ENCODE measurements at regions not wholly inside any gene's neighbourhood (a gene's known extent, or its start where the extent isn't known, plus 50 kb on each side); places are given as distances from the start of the nearest gene placed in this dataset.

DNA sequence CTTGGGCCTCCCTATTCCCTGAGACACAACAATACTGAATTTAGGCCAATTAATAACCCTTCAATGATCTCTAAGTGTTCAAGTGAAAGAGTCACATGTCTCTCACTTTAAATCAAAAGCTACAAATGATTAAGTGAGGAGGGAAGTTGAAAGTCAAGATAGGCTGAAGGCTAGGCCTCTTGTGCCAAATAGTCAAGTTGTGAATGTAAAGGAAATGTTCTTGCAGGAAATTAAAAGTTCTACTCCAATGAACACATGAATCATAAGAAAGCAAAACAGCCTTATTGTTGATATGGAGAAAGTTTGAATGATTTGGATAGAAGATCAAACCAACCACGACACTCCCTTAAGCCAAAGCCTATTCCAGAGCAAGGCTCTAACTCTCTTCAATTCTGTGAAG lies 286.9 kb downstream of the MEIS1 start:
- no peak for DNase-seq (ENCODE audit: low spot score)

DNA sequence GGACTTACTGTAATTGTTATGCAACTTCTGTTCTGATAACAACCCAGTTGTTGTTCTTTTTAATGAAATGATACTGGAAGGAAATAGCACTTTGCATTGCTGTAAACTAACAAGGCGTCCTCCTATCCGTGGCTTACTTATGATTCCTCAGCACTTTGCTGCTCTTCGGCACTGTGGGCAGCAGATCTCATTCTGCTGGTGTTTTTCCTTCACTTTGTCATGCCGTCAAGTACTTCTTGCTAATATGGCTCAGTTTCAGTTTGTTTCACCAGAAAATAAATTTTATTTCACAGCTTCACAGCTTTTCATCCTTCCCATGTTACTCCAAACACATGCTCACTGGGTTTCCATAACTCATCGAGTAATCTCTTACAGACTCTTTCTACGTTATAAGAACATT lies 289.3 kb downstream of the MEIS1 start:
- no peak for DNase-seq (ENCODE audit: low spot score)

DNA sequence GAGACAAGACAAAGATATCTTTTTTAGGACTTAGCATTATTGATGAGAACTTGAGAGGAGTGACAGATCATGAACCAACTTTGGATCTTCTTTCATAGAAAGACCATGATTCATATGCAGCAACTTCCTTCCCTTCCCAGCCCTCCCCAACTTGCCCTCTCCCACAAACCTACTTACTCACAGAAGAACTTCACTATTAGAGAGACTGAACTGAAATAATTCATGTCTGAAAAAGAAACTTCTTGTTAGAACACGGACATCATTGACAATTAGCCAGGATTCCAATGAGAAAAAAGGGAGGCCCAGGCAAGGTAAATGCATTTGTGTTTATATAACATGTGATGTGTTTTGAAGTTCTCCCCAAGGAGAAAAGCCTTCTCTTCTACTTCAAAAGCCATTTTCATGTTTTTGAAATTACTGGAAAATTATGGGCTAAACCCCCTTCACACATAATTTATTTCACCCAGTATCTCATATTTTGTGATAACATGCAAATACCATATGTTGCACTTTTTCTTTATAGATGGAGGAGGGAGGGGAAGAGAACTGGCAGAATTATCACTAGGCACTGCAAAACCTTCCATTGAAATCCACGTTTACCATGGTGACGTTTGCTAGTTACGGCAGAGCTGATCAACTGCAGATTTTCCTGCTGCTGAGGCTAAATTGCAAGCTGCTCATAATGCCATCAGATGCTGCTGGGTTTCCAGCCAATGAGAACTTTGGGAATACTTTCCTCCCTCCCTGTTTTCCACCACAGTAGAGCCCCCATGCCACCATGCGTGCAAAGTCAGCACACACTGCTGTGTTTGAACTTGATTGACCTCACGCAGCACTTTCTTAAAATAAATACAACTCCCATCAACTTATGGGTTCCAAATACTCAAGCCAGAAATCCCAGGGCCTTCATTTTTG lies 294.7 kb downstream of the MEIS1 start:
- DNase-seq (ENCODE audit: low spot score), result no peak

DNA sequence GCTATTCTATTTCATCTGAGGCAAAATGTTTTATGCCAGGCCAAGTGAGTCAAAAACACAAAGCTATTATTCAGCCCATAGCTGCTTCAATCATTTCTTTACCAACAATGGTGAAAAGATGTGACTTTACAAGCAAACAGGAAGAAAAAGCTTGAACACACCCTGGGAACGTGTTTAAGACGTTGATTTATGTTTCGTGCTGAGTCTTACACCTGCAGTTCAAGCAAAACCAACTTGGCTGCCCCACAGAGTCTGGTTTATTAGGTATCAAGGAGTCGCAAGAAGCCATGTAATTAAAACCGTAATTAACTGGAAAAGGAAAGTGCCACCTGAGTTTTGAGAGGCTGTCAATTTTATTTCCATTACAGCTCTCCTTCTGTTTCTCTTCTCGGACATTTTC lies 295.5 kb downstream of the MEIS1 start:
- DNase-seq (ENCODE audit: low spot score), result no peak

DNA sequence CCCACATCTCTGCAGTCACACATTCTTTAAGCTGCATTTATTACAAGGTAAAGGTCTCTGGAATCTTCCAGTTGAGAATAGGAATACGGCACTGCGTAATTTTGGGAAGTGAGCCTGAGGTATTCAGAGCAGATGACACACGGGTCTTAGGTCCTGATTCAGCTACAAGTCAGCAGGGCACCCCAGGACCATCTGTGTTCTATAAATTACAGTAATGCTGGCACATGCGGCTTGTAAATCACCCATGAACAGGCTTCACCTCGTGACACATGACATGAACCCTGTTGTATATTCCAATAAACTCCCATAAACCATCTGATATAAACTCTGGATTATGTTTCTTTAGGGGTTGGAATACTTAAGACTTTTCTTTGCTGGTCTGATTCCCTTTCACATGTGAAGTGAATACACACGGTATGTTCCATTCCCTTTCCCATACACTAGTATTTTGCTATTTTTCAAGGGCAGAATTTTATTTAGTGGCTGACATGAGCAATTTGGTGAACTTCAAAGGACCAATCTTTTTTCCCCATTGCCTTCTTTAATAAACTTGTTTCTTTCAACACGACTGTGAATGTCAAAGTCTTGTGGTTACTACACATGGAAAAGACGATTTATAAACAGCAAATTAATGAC lies 298.6 kb downstream of the MEIS1 start:
- DNase-seq (ENCODE audit: low spot score), result no peak

DNA sequence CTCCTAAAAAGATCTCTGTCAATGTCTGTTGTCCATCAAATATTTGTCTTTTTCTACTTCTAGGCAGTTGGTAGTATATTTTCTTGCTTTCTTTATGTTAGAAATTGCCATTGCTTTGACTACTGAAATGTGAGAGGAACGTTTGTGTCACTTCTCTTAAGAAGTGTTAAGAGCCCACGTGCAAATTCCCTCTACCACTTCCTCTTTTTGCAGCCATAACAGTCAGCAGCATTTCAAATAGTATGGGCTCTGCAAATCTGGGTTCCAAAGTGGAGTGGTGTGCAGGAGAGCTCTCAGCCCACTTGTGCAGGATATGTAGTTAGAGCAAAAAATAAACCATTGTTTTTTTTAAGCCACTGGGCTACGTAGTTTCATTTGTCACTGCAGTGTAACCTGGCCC lies 314.0 kb downstream of the MEIS1 start:
- DNase-seq (ENCODE audit: low spot score), result no peak

DNA sequence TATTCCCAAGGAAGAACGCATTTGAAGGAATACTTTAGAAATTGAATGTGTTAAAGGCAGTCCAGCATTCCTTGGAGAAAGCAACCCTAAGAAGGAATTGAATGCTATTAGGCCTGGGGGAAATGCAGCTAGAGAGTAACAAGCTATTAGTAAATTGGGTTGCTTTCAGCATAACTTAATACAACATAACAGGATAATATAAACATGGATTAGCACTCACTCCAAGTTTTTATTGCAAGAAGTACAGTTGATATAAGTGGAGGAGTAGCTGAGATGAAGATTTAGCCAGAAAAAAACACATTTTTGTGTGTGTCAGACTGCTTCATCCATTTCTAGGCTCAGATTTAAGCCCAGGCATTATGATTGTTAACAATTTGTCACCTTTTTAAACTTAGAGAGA lies 314.6 kb downstream of the MEIS1 start:
- DNase-seq (ENCODE audit: low spot score), result no peak

DNA sequence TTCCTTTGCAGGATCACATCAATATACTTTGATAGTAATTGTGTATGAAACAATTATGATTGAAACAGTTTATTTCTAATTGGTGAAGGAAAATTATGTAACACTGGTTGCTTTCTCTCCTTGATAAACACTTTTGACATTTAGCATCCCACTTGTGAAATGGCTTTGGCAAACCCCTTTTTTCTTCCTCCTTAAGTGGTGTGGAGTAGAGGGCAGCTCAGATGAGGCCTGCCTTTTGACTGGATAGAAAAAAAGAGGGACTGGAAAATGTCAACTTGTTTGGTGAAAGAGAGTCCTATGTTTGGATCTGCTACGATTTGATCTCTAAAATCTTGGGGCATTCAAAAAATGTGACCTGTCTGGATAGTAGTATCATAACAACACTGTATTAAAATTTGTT lies 318.3 kb downstream of the MEIS1 start:
- DNase-seq (ENCODE audit: low spot score), result no peak

DNA sequence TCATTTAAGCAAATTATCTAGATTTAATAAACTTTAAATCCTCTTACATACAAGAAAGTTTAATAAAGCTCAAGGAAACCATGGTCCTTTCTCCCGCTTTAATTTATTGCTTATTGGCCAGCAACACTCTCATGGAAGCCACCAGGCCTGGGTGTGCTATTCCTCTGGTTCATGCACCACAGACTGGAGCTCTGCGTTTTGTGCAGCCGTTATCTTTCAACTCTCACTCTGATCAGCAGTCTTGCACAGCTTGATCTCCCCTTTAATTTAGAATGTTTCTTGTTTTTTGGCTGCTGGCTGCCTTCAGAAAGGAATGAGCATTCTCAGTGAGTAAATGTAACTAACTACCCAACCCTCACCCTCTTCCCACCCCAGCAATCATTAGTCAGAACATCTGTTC lies 318.7 kb downstream of the MEIS1 start:
- no peak for DNase-seq (ENCODE audit: low spot score)

DNA sequence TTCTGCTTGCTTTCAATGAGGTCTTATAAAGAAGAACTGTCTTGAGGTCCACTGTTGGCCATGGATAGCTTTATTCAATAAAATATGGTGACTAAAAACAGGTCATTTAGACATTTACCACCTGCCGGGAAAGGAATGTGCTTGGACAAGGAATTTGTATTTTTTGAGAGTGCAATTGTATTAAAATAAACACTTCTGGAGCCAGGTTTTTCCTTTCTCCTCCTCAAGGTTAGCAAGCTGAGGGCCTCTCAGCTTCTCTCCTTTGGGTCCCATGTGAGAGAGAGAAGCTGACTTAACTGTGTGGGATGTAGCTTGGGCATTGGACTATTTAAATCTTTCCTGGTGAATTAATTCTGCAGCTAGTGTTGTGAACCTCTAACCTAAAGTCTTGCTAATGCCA lies 321.0 kb downstream of the MEIS1 start:
- no peak for DNase-seq (ENCODE audit: low spot score)

DNA sequence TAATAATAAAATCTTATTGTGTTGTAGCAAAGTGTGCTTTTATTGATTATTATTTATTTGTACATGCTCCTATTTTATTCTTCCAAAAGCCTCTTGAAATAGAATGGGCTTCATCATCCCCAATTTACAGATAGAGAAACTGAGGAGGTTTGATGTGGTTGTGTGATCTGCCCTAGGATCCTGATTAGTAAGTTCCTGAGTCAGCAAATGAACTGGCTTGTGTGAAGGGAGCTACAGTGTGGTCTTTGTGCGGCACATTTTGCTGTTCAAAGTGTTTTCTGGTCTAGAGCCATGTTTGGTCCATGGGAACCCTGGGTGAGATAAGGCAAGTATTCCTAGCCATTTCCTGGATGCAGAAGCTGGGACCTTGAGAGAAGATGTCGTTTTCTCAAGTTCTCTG lies 326.9 kb downstream of the MEIS1 start:
- no peak for DNase-seq (ENCODE audit: low spot score)

DNA sequence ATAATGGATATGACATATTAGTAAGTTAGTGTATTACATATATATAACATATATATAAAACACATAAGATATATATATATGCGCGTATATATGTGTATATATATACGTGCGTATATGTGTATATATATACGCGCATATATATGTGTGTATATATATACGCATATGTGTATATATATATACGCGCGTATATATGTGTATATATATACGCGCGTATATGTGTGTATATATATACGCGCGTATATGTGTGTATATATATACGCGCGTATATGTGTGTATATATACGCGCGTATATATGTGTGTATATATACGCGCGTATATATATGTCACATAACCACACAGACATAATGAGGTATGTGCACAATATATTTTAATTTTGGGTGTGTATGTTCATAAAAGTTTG lies 327.8 kb downstream of the MEIS1 start:
- no peak for DNase-seq (ENCODE audit: low spot score)

DNA sequence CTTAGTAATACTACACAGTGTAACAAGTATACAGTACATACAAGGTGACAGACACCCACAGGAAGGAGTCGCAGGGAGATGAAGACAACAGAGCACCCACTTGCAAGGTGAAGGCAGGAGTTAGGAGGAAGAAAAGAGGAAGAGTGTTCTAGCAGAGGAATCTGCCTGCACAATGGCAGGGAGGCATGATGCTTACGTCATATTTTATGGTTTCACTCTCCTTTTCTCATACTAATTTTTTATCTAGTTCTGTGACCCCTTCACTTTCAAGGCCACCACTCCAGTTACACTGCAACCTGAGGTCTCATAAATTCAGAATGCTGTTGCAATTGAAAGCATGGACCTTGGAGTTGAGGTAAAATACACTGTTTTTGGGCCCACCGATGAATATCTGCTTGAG lies 331.7 kb downstream of the MEIS1 start:
- no peak for DNase-seq (ENCODE audit: low spot score)

DNA sequence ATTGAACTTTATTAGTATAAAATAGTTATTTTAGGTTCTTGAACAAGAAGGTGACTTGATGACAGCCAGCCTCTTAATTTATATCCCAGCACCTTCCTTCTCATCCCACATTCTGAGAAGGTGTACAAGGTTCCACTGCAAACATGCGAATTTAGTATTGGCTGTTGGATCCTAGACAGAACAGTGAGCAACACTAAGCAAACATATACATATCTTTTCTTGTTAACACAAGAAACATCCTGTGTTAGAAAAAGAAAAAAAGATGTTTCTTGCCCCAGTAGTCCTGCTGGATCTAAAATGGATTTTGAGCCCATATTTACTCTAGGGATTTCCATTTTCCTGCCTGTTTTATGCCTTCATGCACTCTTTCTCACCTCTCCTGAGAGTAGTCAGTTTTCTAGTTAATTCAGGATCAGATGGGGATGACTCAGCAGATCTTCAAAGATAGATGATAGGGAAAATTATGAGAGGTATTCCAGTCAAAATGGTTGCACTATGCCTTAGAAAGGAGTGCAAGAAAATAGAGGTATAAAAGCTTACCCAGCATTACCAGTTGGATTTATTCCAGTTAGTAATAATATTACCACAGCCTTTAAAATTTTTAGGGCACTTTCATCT lies 336.5 kb downstream of the MEIS1 start:
- DNase-seq (ENCODE audit: low spot score), result no peak

DNA sequence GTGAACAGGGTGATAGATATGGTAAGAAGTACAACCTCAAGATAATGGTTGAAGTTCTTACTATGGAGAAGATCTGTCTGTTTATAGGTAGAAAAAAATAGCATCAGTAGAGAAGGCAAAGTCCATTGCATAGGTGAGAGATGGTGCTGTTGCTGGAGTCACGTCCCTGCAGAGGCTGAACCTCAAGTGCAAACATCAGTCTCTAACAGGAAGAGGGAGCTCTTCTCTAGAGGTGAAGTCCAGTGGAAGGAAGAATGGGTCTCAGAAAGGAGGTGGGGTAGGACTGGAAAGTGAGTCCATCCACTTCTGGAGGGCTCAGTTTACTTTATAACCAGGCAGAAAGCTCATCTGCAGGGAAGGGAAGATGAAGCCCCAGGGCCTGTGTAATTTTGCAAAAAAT lies 337.7 kb downstream of the MEIS1 start:
- no peak for DNase-seq (ENCODE audit: low spot score)

DNA sequence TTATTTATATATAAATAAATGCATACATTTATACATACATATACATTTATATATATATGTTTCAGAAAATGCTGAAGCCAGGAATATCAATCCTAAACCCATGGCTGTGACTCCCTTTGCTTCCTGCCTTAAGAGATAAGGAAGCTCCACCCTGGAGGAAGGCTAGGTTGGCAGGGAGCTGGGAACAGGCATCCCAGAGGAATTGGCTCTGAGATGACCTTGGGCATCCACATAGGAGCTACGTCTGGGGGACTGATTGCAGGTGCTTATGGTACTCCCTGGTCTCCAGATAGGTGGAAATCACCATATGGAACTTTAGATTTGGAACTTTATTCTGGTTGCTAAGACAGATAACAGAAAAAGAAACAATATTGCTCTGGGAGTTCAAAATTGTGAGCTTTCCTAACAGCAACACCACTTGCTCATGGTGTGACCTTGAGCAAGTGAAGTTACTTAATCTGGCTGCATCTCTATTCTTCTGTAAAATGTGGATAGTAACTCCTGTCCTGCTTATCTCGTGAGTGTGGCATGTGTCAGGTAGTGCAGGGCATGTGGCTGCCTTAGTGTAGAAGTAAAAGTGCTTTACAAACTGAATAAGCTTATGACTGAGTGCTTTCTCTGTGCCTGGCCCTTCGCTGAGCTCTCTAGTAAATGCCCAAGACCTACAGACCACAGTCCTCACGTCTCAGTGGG lies 341.0 kb downstream of the MEIS1 start:
- DNase-seq (ENCODE audit: low spot score), result no peak

DNA sequence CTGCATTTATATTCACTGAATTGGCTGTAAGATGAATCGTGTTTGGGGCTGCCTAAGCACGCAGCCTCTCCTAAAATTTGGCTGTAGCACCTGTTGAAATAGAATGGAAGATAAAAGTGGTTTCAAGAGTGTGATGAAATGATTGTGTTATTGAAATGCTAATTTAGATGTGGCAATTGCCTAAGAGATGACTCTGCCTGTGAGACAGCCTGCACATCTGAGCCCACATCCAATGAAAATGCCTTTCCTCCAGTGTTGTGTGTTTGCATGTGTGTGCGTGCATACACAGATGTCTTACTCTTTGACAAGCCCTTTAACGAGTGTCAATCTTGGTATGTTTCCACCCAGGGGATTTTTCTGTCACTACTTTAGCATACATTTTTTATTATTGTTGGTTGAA lies 346.9 kb downstream of the MEIS1 start:
- no peak for DNase-seq (ENCODE audit: low spot score)

DNA sequence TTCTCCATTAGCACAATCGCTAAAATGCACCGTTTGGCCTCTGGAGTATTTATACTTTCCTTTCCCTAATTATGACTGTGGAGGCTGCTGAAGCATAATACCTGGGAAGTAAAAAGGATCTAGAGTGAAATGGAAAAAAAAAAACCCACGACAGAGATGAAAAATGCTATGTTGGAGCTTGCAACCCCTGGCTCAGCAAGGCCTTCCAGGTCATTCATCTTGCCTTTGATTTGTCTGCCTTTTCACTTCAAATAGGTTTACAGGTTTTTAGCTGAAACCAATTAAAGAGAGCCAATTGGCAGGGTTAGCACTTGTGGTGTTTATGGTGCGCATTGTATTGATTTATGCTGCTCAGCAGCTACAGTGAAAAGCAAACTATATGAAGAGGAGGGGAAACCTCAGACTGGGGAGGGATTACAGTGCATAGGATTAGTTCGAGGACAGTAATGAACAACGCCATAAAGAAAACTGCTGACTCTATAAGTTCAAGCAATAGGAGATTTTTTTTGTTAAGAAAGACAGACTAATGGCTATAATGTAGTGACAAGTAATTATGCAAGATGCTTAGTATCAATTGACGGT lies 347.9 kb downstream of the MEIS1 start:
- DNase-seq (ENCODE audit: low spot score), result no peak

DNA sequence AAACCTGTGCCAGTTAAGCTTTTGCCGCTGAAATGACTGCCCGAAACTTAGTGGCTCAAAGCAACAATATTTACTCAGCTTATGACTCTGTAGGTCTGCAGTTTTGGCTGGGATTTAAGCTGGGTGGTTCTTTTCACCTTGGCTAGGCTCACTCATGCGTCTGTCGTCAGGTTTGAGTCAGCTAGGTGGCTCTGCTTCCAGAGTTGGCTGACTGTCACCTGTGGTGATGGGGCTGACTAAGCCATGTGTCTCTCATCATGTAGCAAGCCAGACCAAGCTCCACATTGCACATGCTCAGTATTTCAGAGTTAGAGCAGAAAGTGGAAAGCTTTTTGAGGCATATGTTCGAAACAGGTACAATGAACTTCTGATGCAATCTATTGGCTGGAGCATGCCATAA lies 354.8 kb downstream of the MEIS1 start:
- no peak for DNase-seq (ENCODE audit: low spot score)

DNA sequence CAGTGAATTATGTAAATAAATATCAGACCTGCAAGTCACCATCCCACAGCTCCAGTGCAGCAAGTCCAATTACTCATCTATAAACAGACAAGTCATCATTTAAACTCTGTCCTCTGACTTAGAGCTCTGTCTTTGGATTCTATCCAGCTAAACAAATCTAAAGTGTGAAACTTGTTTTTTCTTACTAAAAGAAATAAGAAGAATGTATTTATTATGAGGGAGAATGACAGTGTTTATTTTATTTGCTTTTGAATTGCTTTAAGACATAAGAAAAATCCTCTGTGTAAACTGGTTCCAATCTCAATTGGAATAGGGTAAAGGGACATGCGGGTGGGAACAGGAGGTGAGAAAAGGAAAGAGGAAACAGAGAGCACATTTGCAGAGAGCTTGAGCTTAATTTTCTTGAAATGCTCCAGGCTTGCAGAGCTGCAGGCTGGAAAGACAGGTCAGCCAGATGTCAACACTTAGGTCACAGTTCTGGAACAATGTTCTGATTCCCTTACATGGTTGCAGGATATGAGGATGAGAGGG lies 355.8 kb downstream of the MEIS1 start:
- peak; percentile 31 for DNase-seq (ENCODE audit: low spot score)

DNA sequence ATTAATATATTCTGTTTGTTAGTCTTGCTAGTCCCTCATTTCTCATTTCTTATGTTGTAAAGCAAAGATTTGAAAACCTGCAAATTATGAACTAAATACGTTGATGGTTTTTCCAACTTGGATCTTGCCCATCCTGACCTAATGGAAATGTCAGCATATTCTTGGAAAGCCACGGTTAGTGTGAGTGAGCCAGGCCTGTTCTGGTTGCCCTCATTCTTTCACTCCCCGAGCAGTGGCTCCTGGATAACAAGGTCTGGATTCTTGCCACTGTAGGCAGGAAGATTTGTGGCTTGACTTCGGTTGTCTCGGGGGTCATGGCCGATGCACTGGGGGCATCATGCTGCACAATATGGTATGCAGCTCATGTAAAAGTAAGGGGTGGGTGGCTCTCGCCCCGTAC lies 359.1 kb downstream of the MEIS1 start:
- no peak for DNase-seq (ENCODE audit: low spot score)

DNA sequence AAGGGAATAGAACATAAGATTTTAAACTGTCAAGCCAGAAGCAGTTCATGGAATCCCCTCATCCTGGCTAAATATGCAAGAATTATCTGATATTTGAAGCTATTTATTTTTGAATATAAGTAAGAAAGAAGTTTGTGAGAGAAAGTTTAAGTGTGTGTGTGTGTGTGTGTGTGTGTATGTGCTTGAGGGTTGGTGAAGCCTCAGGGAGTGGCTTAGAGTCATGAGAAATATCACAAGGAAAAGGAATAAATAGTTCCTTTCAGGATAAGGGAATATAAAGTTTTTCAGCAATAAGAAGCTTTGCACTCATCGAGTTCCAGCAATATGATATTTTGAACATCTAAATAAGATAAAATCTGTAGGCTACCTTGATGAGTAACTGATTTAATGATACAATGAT lies 359.6 kb downstream of the MEIS1 start:
- no peak for DNase-seq (ENCODE audit: low spot score)

Data from AG08396 (cell line).